ENCODE measurements at regions not wholly inside any gene's neighbourhood (a gene's known extent, or its start where the extent isn't known, plus 50 kb on each side); places are given as distances from the start of the nearest gene placed in this dataset.

GRCh38 chr4:15149839-15150592, 147.7 kb downstream of the CPEB2 start:
- DNase-seq (peak; percentile 37 to 64), ATAC-seq (peak; percentile 74 to 77)
- intact Hi-C loops (cut with DNase I; ENCODE audit: low total_unique reads): no loop called here
- in situ Hi-C loops (cut with MboI; ENCODE audit: low sequenced_read_pairs in 4 of 4): no loop called here
- H3K9me3 ChIP-seq: no peaks in the 10 kb centered on the region
- peaks cover 11 to 13% of the 10 kb centered on the region in 2 donors for H3K4me1 ChIP-seq
- H3K36me3 ChIP-seq: no peaks in the 10 kb centered on the region
- no peak for TF ChIP-seq POLR2A (IDR thresholded peaks at IDR 0.05)
- TF ChIP-seq, protein P1, sequence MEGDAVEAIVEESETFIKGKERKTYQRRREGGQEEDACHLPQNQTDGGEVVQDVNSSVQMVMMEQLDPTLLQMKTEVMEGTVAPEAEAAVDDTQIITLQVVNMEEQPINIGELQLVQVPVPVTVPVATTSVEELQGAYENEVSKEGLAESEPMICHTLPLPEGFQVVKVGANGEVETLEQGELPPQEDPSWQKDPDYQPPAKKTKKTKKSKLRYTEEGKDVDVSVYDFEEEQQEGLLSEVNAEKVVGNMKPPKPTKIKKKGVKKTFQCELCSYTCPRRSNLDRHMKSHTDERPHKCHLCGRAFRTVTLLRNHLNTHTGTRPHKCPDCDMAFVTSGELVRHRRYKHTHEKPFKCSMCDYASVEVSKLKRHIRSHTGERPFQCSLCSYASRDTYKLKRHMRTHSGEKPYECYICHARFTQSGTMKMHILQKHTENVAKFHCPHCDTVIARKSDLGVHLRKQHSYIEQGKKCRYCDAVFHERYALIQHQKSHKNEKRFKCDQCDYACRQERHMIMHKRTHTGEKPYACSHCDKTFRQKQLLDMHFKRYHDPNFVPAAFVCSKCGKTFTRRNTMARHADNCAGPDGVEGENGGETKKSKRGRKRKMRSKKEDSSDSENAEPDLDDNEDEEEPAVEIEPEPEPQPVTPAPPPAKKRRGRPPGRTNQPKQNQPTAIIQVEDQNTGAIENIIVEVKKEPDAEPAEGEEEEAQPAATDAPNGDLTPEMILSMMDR (IDR thresholded peaks at IDR 0.05 in 4 of 5, conservative IDR thresholded peaks at IDR 0.05 in 1 of 5): peak in 1 of 5 experiments; percentile 25
- no peaks in the 10 kb centered on the region for H3K27me3 ChIP-seq
- no peak overlapping the region for H3K4me3 ChIP-seq
- H3K27ac ChIP-seq: peak overlapping the region in 2 of 4 donors; percentile 1 to 9

DNA sequence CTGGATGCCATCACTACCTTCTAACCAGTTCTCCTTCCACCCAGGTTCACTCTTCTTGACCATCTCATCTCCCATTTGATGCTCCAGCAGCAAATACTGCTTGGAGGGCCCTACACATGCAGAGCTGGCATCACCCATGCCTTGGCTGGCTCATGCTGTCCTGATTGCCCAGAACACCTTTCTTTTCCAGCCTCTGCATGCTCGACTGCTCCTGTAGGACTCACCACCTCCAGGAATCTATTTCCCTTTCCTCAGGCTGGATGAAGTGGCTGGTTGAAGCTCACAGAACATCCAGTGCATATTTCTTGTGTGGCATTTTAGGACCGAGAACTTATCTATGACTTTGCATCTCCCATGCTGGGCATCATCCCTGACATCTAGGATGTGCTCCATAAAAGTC, 148.3 kb downstream of the CPEB2 start:
- peaks cover 11 to 13% of the 10 kb centered on the region in 2 donors for H3K4me1 ChIP-seq
- no peak overlapping the region for H3K4me3 ChIP-seq
- intact Hi-C loops (cut with DNase I; ENCODE audit: low total_unique reads): no loop called here
- TF ChIP-seq, protein P1 (IDR thresholded peaks at IDR 0.05 in 4 of 5, conservative IDR thresholded peaks at IDR 0.05 in 1 of 5): no peak
- TF ChIP-seq POLR2A (IDR thresholded peaks at IDR 0.05): no peak
- DNase-seq (no peak), ATAC-seq (no peak)
- H3K27me3 ChIP-seq: no peaks in the 10 kb centered on the region
- no peaks in the 10 kb centered on the region for H3K9me3 ChIP-seq
- in situ Hi-C loops (cut with MboI; ENCODE audit: low sequenced_read_pairs in 4 of 4): no loop called here
- H3K27ac ChIP-seq: no peak overlapping the region
- no peaks in the 10 kb centered on the region for H3K36me3 ChIP-seq

GRCh38 chr4:15151033-15151432, 148.8 kb downstream of the CPEB2 start:
- H3K4me1 ChIP-seq: peaks cover 11 to 13% of the 10 kb centered on the region in 2 donors
- TF ChIP-seq POLR2A (IDR thresholded peaks at IDR 0.05): no peak
- TF ChIP-seq, protein P1 (IDR thresholded peaks at IDR 0.05 in 4 of 5, conservative IDR thresholded peaks at IDR 0.05 in 1 of 5): no peak
- H3K9me3 ChIP-seq: no peaks in the 10 kb centered on the region
- ATAC-seq: no peak
- in situ Hi-C loops (cut with MboI; ENCODE audit: low sequenced_read_pairs in 4 of 4): no loop called here
- H3K27me3 ChIP-seq: no peaks in the 10 kb centered on the region
- no peak for DNase-seq
- no peak overlapping the region for H3K27ac ChIP-seq
- intact Hi-C loops (cut with DNase I; ENCODE audit: low total_unique reads): no loop called here
- H3K4me3 ChIP-seq: no peak overlapping the region
- no peaks in the 10 kb centered on the region for H3K36me3 ChIP-seq

DNA sequence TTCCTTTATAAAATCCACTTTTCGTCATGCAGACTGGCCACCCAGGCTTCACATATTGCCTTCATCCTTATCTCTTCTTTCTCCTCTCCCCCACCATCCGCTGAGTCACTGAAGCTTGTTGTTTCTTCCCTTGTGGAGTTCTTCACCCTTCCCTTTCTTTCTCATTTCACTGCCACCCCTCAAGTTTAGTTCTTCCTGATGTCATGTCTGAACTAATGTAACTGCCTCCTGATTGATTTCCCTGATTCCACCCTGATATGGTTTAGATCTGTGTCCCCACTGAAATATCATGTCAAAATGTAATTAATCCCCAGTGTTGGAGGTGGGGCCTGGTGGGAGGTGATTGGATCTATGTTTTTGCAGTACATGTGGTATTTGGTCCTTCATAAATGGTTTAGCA, 151.4 kb downstream of the CPEB2 start:
- intact Hi-C loops (cut with DNase I; ENCODE audit: low total_unique reads) (no loop called here), in situ Hi-C loops (cut with MboI; ENCODE audit: low sequenced_read_pairs in 4 of 4) (no loop called here)
- Histone ChIP-seq H3K36me3 (no peaks in the 10 kb centered on the region), H3K4me1 (peaks cover 11 to 13% of the 10 kb centered on the region in 2 donors), H3K27ac (no peak overlapping the region), H3K4me3 (no peak overlapping the region), H3K27me3 (no peaks in the 10 kb centered on the region), H3K9me3 (no peaks in the 10 kb centered on the region)
- DNase-seq (no peak), ATAC-seq (no peak)
- TF ChIP-seq, protein P1 (IDR thresholded peaks at IDR 0.05 in 4 of 5, conservative IDR thresholded peaks at IDR 0.05 in 1 of 5): no peak
- TF ChIP-seq POLR2A (IDR thresholded peaks at IDR 0.05): no peak

All from gastrocnemius medialis (tissue), 4 donors.